OCI-LY7 (cell line): ENCODE measurements at regions not wholly inside any gene's neighbourhood (a gene's known extent, or its start where the extent isn't known, plus 50 kb on each side); places are given as distances from the start of the nearest gene placed in this dataset.

ENCODE experiments used
- CTCF ChIP-seq: fragments of 200-600 bp; sonication (generic); conservative IDR thresholded peaks from 2 replicates; pipeline ENCODE4 v1.5.1; 2014; ENCODE audit warnings: mild to moderate bottlenecking, antibody characterized with exemption, low read length, moderate library complexity, mixed read lengths
- EZH2phosphoT487 ChIP-seq: fragments of 200-600 bp; sonication (generic); IDR thresholded peaks from 2 replicates; pipeline ENCODE4 v1.6.1; 2018; ENCODE audit warnings: low read depth, borderline replicate concordance, mild to moderate bottlenecking, mixed run types, antibody characterized with exemption, low read length, moderate library complexity, mixed read lengths

- peak; percentile 47 for TF ChIP-seq CTCF
- no peak for TF ChIP-seq EZH2phosphoT487
These were observed 541.2 kb upstream of the POU3F3 start for GRCh38 chr2:104312684-104313083.
